ENCODE measurements at regions not wholly inside any gene's neighbourhood (a gene's known extent, or its start where the extent isn't known, plus 50 kb on each side); places are given as distances from the start of the nearest gene placed in this dataset.

GRCh38 chrX:106243376-106243775 lies 75.3 kb downstream of the PWWP3B start:
- Mint-ChIP-seq H3K4me1 (no peaks in the 10 kb centered on the region), H3K9me3 (peaks cover 49% of the 10 kb centered on the region)
- ATAC-seq: no peak

More at GRCh38 chrX:106243376-106243775, 75.3 kb downstream of the PWWP3B start:
- Histone ChIP-seq H3K79me2 (replicated peaks; ENCODE audit: insufficient read depth) (no peaks in the 10 kb centered on the region), H3K27ac (ENCODE audit: low read depth) (no peak overlapping the region), H3K9me2 (ENCODE audit: insufficient read depth) (no peaks in the 10 kb centered on the region), H3K36me3 (ENCODE audit: insufficient read depth) (no peaks in the 10 kb centered on the region), H3K27me3 (ENCODE audit: insufficient read depth) (no peaks in the 10 kb centered on the region), H3K4me3 (no peak overlapping the region), H3F3A (replicated peaks; ENCODE audit: low read depth) (no peaks in the 10 kb centered on the region), H3K4me2 (no peak overlapping the region), H3K4me1 (ENCODE audit: insufficient read depth) (no peaks in the 10 kb centered on the region), H4K20me1 (replicated peaks; ENCODE audit: insufficient read depth) (no peaks in the 10 kb centered on the region), H2AFZ (no peak overlapping the region)
- Mint-ChIP-seq H3K4me3 (no peak overlapping the region), H3K27ac (no peak overlapping the region), H3K36me3 (ENCODE audit: low read depth) (peaks cover 3% of the 10 kb centered on the region; the same call in 1 of the 3 replicates), H3K27me3 (ENCODE audit: insufficient read depth, low read depth, poor library complexity) (peaks cover 1% of the 10 kb centered on the region)
- DNase-seq (ENCODE audit: low spot score): no peak
- TF ChIP-seq, protein P1, sequence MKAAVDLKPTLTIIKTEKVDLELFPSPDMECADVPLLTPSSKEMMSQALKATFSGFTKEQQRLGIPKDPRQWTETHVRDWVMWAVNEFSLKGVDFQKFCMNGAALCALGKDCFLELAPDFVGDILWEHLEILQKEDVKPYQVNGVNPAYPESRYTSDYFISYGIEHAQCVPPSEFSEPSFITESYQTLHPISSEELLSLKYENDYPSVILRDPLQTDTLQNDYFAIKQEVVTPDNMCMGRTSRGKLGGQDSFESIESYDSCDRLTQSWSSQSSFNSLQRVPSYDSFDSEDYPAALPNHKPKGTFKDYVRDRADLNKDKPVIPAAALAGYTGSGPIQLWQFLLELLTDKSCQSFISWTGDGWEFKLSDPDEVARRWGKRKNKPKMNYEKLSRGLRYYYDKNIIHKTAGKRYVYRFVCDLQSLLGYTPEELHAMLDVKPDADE (IDR thresholded peaks at IDR 0.05): no peak
- no peak for TF ChIP-seq ZNF114 (CRISPR knock-in tag; IDR thresholded peaks at IDR 0.05)
- TF ChIP-seq POLR2AphosphoS5 (IDR thresholded peaks at IDR 0.05; ENCODE audit: low read depth): no peak
- TF ChIP-seq CREB1 (CRISPR knock-in tag; IDR thresholded peaks at IDR 0.05; ENCODE audit: low read depth): no peak
- TF ChIP-seq ZNF331 (CRISPR knock-in tag; IDR thresholded peaks at IDR 0.05; ENCODE audit: low read depth): no peak
- no peak for TF ChIP-seq JUNB (IDR thresholded peaks at IDR 0.05; ENCODE audit: unreplicated experiment)
- TF ChIP-seq NANOG (IDR thresholded peaks at IDR 0.05; ENCODE audit: borderline replicate concordance): no peak
- TF ChIP-seq EZH2phosphoT487 (IDR thresholded peaks at IDR 0.05; ENCODE audit: unreplicated experiment): no peak
- TF ChIP-seq EZH2 (IDR thresholded peaks at IDR 0.05; ENCODE audit: low read depth, unreplicated experiment): no peak
- no peak for TF ChIP-seq REST (IDR thresholded peaks at IDR 0.05; ENCODE audit: unreplicated experiment)
- no peak for TF ChIP-seq CTCF (conservative IDR thresholded peaks at IDR 0.05; ENCODE audit: low read depth in 2 of 2)

Measured in GM23338 (cell line).